H1 (cell line): ENCODE measurements at regions not wholly inside any gene's neighbourhood (a gene's known extent, or its start where the extent isn't known, plus 50 kb on each side); places are given as distances from the start of the nearest gene placed in this dataset.

Experiments
- CTCF ChIA-PET: fragments of 300-600 bp; sonication (Branson Sonifier 250); formaldehyde crosslinking; loops from one replicate; lab custom pipeline; 2021; ENCODE audit not compliant: partially characterized antibody; lab: Charles Lee
- POLR2A ChIA-PET: fragments of 300-600 bp; sonication (Branson Sonifier 250); formaldehyde crosslinking; loops from one replicate; lab custom pipeline; 2021; ENCODE audit warnings: inconsistent platforms; ENCODE audit not compliant: partially characterized antibody; lab: Charles Lee
- DNase-seq, 2 experiments: peaks; one replicate each; pipeline versions ENCODE4 v3.0.0 to v3.0.0-alpha.2; 2010 to 2022; ENCODE audit warnings: low spot score in 2 of 2, low read depth in 1 of 2, mixed read lengths in 1 of 2
- FAIRE-seq: peaks from 2 replicates; lab custom pipeline; 2011; peaks lifted over from hg19 to GRCh38; lab: Jason Lieb, UNC
- H2AFZ ChIP-seq: 2 replicates; pipeline ENCODE4 v1.8.1; 2012; ENCODE audit warnings: low read length, inconsistent platforms
- H2AK5ac ChIP-seq: 2 replicates; pipeline ENCODE4 v1.6.1; 2013; ENCODE audit warnings: low read depth, low read length
- H2BK120ac ChIP-seq: replicated peaks from 2 replicates; pipeline ENCODE3; 2013; ENCODE audit warnings: low read depth, low read length, inconsistent platforms
- H2BK12ac ChIP-seq: 2 replicates; pipeline ENCODE4 v1.6.1; 2013; ENCODE audit warnings: low read depth, low read length
- H2BK15ac ChIP-seq: 2 replicates; pipeline ENCODE4 v1.6.1; 2013; ENCODE audit warnings: low read length
- H2BK20ac ChIP-seq: 2 replicates; pipeline ENCODE4 v1.6.1; 2013; ENCODE audit warnings: low read length
- H2BK5ac ChIP-seq: 2 replicates; pipeline ENCODE4 v1.6.1; 2013; ENCODE audit warnings: low read depth, low read length
- H3K14ac ChIP-seq: 2 replicates; pipeline ENCODE4 v1.6.1; 2013; ENCODE audit warnings: inconsistent platforms; ENCODE audit not compliant: insufficient read length
- H3K18ac ChIP-seq: 2 replicates; pipeline ENCODE4 v1.6.1; 2013; ENCODE audit warnings: low read length; ENCODE audit errors: extremely low read depth
- H3K23ac ChIP-seq: 2 replicates; pipeline ENCODE4 v1.6.1; 2013; ENCODE audit warnings: inconsistent platforms; ENCODE audit not compliant: insufficient read length
- H3K23me2 ChIP-seq: 2 replicates; pipeline ENCODE4 v1.6.1; 2013; ENCODE audit warnings: low read depth, low read length
- H3K27ac ChIP-seq: 2 replicates; pipeline ENCODE4 v1.6.1; 2011; ENCODE audit warnings: low read depth, low read length, inconsistent platforms
- H3K27me3 ChIP-seq, 4 experiments: replicated peaks in 1 of 4; 1 replicate in 1 of 4; 2 replicates in 3 of 4; pipeline versions ENCODE4 v1.6.1 to v1.8.1; 2011 to 2013; ENCODE audit warnings: low read length in 3 of 4, mild to moderate bottlenecking in 3 of 4, inconsistent platforms in 2 of 4, mixed read lengths in 2 of 4, moderate library complexity in 1 of 4; ENCODE audit not compliant: control insufficient read depth in 3 of 4, insufficient read depth in 3 of 4; ENCODE audit errors: extremely low read depth in 1 of 4
- H3K36me3 ChIP-seq, 4 experiments: 2 replicates each; pipeline versions ENCODE4 v1.6.1 to v1.8.1; 2011 to 2013; ENCODE audit warnings: mild to moderate bottlenecking in 4 of 4, low read length in 3 of 4, moderate library complexity in 2 of 4, control low read depth in 1 of 4, inconsistent platforms in 1 of 4; ENCODE audit not compliant: insufficient read depth in 4 of 4, control insufficient read depth in 2 of 4
- H3K4ac ChIP-seq: replicated peaks from 2 replicates; pipeline ENCODE3; 2013; ENCODE audit warnings: low read length, low read depth, mixed read lengths, inconsistent platforms; ENCODE audit not compliant: insufficient read length
- H3K4me1 ChIP-seq, 4 experiments: replicated peaks in 1 of 4; 1 replicate in 1 of 4; 2 replicates in 3 of 4; pipeline versions ENCODE4 v1.6.1 to v1.8.1; 2011 to 2013; ENCODE audit warnings: low read length in 3 of 4, inconsistent platforms in 2 of 4, mixed read lengths in 1 of 4; ENCODE audit not compliant: insufficient read depth in 4 of 4, control insufficient read depth in 3 of 4
- H3K4me2 ChIP-seq, 2 experiments: 2 replicates each; pipeline versions ENCODE4 v1.6.1 to v1.8.1; 2011 to 2013; ENCODE audit warnings: low read depth in 2 of 2, low read length in 2 of 2, control low read depth in 1 of 2, inconsistent platforms in 1 of 2, mild to moderate bottlenecking in 1 of 2; ENCODE audit not compliant: insufficient read depth in 1 of 2
- H3K4me3 ChIP-seq, 4 experiments: fragments of 200-600, 300-600 bp in 1 of 4; sonication (generic), shearing (Covaris generic), sonication (Bioruptor Twin) in 1 of 4; 2 replicates each; pipeline versions ENCODE4 v1.5.1 to v1.8.1; 2011 to 2016; ENCODE audit warnings: low read length in 4 of 4, low read depth in 3 of 4, control low read depth in 2 of 4, inconsistent platforms in 2 of 4, mild to moderate bottlenecking in 2 of 4, mixed read lengths in 1 of 4, moderate library complexity in 1 of 4; ENCODE audit not compliant: insufficient read depth in 2 of 4; ENCODE audit errors: extremely low read depth in 1 of 4
- H3K56ac ChIP-seq: replicated peaks from 2 replicates; pipeline ENCODE3; 2013; ENCODE audit warnings: low read depth, mild to moderate bottlenecking, mixed read lengths, low read length, inconsistent platforms; ENCODE audit not compliant: insufficient read length
- H3K79me1 ChIP-seq: 2 replicates; pipeline ENCODE4 v1.6.1; 2013; ENCODE audit warnings: low read depth, low read length, control low read depth
- H3K79me2 ChIP-seq, 2 experiments: 2 replicates each; pipeline versions ENCODE4 v1.6.1 to v1.8.1; 2012 to 2013; ENCODE audit warnings: low read length in 2 of 2, mild to moderate bottlenecking in 2 of 2, inconsistent platforms in 1 of 2; ENCODE audit not compliant: insufficient read depth in 2 of 2, control insufficient read depth in 1 of 2
- H3K9ac ChIP-seq, 4 experiments: replicated peaks in 1 of 4; 1 replicate in 1 of 4; 2 replicates in 3 of 4; pipeline versions ENCODE4 v1.6.1 to v1.8.1; 2011 to 2013; ENCODE audit warnings: low read depth in 3 of 4, low read length in 3 of 4, control low read depth in 2 of 4, mild to moderate bottlenecking in 2 of 4, moderate library complexity in 2 of 4, inconsistent platforms in 1 of 4; ENCODE audit errors: extremely low read depth in 1 of 4
- H3K9me3 ChIP-seq, 2 experiments: 2 replicates each; pipeline versions ENCODE4 v1.6.1 to v1.8.1; 2012 to 2013; ENCODE audit warnings: mild to moderate bottlenecking in 2 of 2, moderate library complexity in 2 of 2, control low read depth in 1 of 2, inconsistent platforms in 1 of 2, low read depth in 1 of 2, low read length in 1 of 2, mixed read lengths in 1 of 2; ENCODE audit not compliant: insufficient read depth in 2 of 2
- H4K20me1 ChIP-seq, 2 experiments: replicated peaks in 1 of 2; 2 replicates each; pipeline versions ENCODE3 to v1.8.1; 2011 to 2013; ENCODE audit warnings: inconsistent platforms in 2 of 2, low read length in 2 of 2, mild to moderate bottlenecking in 1 of 2; ENCODE audit not compliant: insufficient read depth in 2 of 2, control insufficient read depth in 1 of 2
- H4K5ac ChIP-seq: 2 replicates; pipeline ENCODE4 v1.6.1; 2013; ENCODE audit warnings: low read length, low read depth, mixed read lengths, inconsistent platforms; ENCODE audit not compliant: insufficient read length
- H4K8ac ChIP-seq: 2 replicates; pipeline ENCODE4 v1.8.0; 2013; ENCODE audit warnings: mild to moderate bottlenecking, moderate library complexity, low read length, inconsistent platforms; ENCODE audit not compliant: insufficient read depth; ENCODE audit errors: extremely low read depth
- H4K91ac ChIP-seq: replicated peaks from 2 replicates; pipeline ENCODE3; 2013; ENCODE audit warnings: low read length, mixed read lengths, inconsistent platforms; ENCODE audit not compliant: insufficient read length
- ASH2L ChIP-seq: fragments of 200-600, 300-600 bp; sonication (generic); IDR thresholded peaks from one replicate; pipeline ENCODE4 v1.7.1; 2017; ENCODE audit warnings: low read length
- ATF2 ChIP-seq: IDR thresholded peaks from 2 replicates; pipeline ENCODE4 v1.6.1; 2012; ENCODE audit warnings: low read length, inconsistent platforms
- CREB1 ChIP-seq: IDR thresholded peaks from 2 replicates; pipeline ENCODE4 v1.6.1; 2012; ENCODE audit warnings: inconsistent platforms
- E2F6 ChIP-seq: IDR thresholded peaks from 2 replicates; pipeline ENCODE4 v1.6.1; 2012; ENCODE audit warnings: inconsistent platforms
- EZH2 ChIP-seq: fragments of 200-600 bp; sonication (generic); IDR thresholded peaks from 2 replicates; pipeline ENCODE4 v1.7.1; 2012; ENCODE audit warnings: low read depth, mild to moderate bottlenecking, moderate library complexity, low read length, inconsistent platforms; ENCODE audit not compliant: severe bottlenecking
- MAFK ChIP-seq: IDR thresholded peaks from 2 replicates; pipeline ENCODE4 v1.6.1; 2012; ENCODE audit warnings: low read depth, mild to moderate bottlenecking, improper control_type of control experiment, low read length
- POLR2AphosphoS5 ChIP-seq: IDR thresholded peaks from 2 replicates; pipeline ENCODE4 v1.6.1; 2011; ENCODE audit warnings: low read depth, low read length
- SIX5 ChIP-seq: IDR thresholded peaks from 2 replicates; pipeline ENCODE4 v1.6.1; 2011; ENCODE audit warnings: mild to moderate bottlenecking, low read depth, low read length
- SP4 ChIP-seq: IDR thresholded peaks from 2 replicates; pipeline ENCODE4 v1.6.1; 2012; ENCODE audit warnings: low read length, inconsistent platforms
- SRF ChIP-seq: IDR thresholded peaks from 2 replicates; pipeline ENCODE4 v1.6.1; 2011; ENCODE audit warnings: mild to moderate bottlenecking, low read depth, low read length, moderate library complexity
- TAF1 ChIP-seq: IDR thresholded peaks from 2 replicates; pipeline ENCODE4 v1.6.1; 2011; ENCODE audit warnings: mild to moderate bottlenecking, low read depth, low read length
- TAF7 ChIP-seq: optimal IDR thresholded peaks from 2 replicates; pipeline ENCODE3; 2011; ENCODE audit warnings: low read depth, mild to moderate bottlenecking, inconsistent platforms, low read length, moderate library complexity, borderline replicate concordance
- TCF12 ChIP-seq: IDR thresholded peaks from 2 replicates; pipeline ENCODE4 v1.6.1; 2011; ENCODE audit warnings: low read depth, mild to moderate bottlenecking, low read length
- ZNF274 ChIP-seq: IDR thresholded peaks from 2 replicates; pipeline ENCODE4 v1.7.0; 2012; ENCODE audit warnings: low read length, borderline replicate concordance; ENCODE audit errors: extremely low read depth
- WGBS, 2 experiments: shearing (Covaris generic) in 1 of 2; methylation state at CpG; one replicate each; pipeline versions ENCODE4 v1.1.6 to v1.1.7; 2013 to 2015; ENCODE audit warnings: low lambda C conversion rate in 2 of 2, mixed read lengths in 2 of 2, inconsistent platforms in 1 of 2, low coverage in 1 of 2, missing lambda C conversion rate in 1 of 2; ENCODE audit not compliant: insufficient replicate concordance in 2 of 2, insufficient coverage in 1 of 2, insufficient read length in 1 of 2; ENCODE audit errors: extremely low coverage in 1 of 2, missing lambda C conversion rate in 1 of 2; 5-methylcytosine and 5-hydroxymethylcytosine counted together

DNA sequence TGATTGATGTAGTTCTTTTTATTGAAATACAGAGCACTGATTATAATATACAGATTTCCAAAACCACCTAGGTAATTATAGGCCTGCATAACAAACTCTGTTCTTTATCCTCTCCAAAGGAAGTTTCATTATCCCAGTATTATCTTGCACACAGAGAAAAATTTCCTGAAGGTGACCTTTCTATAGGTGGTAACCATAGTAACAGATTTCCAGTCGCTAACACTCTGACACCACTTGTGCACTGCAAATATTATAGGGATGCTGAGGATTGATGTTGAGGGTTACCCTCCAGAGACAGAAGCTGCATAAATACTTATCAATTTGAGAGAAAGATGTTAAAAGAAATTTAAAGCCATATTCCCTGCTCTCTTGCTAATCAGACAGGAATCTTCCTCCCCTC lies 274.5 kb upstream of the NRSN1 start:
- Histone ChIP-seq H3K4me1 (no peaks in the 10 kb centered on the region), H3K14ac (no peak overlapping the region), H2AFZ (no peak overlapping the region), H2BK12ac (no peak overlapping the region), H3K27ac (no peak overlapping the region), H3K4ac (no peak overlapping the region), H3K9ac (no peak overlapping the region), H4K8ac (no peak overlapping the region), H4K5ac (no peak overlapping the region), H2BK5ac (no peak overlapping the region), H3K4me2 (no peak overlapping the region), H2BK15ac (no peak overlapping the region), H3K23ac (no peak overlapping the region), H2BK20ac (no peak overlapping the region), H3K56ac (no peak overlapping the region), H2AK5ac (no peak overlapping the region), H3K79me1 (no peaks in the 10 kb centered on the region), H4K20me1 (no peaks in the 10 kb centered on the region), H4K91ac (no peak overlapping the region), H3K9me3 (peaks cover 0 to 12% of the 10 kb centered on the region in 2 experiments; a peak in 1 of 4 replicates), H3K36me3 (no peaks in the 10 kb centered on the region), H3K18ac (no peak overlapping the region), H3K79me2 (no peaks in the 10 kb centered on the region)
- no peak for FAIRE-seq
- 94% methylated on average over 1 of the region's 1 CpG; no CpG with 5 or more reads in 1 of the 2 experiments for WGBS, 2 experiments
- CTCF ChIA-PET: no interaction called here
- POLR2A ChIA-PET: no interaction called here
- no peak for TF ChIP-seq SP4
- TF ChIP-seq SRF: no peak
- no peak for TF ChIP-seq MAFK
- TF ChIP-seq TCF12: no peak
- TF ChIP-seq ATF2: no peak
- TF ChIP-seq ASH2L: no peak
- TF ChIP-seq CREB1: no peak
- TF ChIP-seq TAF1: no peak
- no peak for TF ChIP-seq ZNF274
- TF ChIP-seq SIX5: no peak
- no peak for TF ChIP-seq POLR2AphosphoS5
- no peak for TF ChIP-seq EZH2
- TF ChIP-seq TAF7: no peak
- TF ChIP-seq E2F6: no peak
- TF ChIP-seq, all 59 proteins: peak for 0
- DNase-seq: no peak
- no peaks in the 10 kb centered on the region for H3K23me2 ChIP-seq
- no peaks in the 10 kb centered on the region for H3K27me3 ChIP-seq
- no peak overlapping the region for H3K4me3 ChIP-seq
- no peak overlapping the region for H2BK120ac ChIP-seq
